ENCODE measurements at regions not wholly inside any gene's neighbourhood (a gene's known extent, or its start where the extent isn't known, plus 50 kb on each side); places are given as distances from the start of the nearest gene placed in this dataset.

DNA sequence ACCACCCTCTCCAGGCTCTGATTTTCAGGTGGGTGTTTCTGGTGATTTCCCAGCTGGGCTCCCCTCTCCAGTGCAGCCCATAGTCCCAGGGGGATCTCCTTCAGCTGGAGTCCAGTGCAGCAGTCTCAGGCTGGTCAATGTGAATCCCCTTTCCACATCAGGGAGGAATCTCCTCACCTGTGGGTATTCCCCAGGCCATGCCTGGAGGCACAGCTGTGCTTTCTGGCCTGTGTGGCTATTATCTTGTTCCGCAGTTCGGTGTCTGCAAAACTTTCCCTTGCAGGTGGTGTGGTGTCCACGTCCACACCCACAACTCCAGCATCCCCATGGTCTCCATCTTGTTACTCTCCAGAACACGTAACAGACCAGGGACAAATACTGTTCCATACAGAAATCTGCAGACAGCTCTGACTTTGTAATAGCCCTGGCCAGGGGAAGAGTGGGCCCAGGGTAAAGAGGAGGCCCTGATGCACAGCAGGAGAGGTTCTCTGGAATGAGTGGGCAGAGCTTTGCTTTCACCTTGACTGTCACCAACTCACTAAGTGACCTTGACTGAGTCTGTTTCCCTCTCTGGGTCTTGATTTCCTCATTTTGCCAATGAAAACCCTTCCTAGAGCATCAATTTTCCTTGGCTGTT is 183.2 kb downstream of the CSNK2A3 start:
- TF ChIP-seq EP300 (IDR thresholded peaks at IDR 0.05; ENCODE audit: borderline replicate concordance in 1 of 2, control insufficient read depth in 1 of 2, low read depth in 2 of 2, low read length in 2 of 2), result no peak
- no peak for TF ChIP-seq EZH2 (IDR thresholded peaks at IDR 0.05; ENCODE audit: borderline replicate concordance, control insufficient read depth, low read depth, low read length)
- no peak for TF ChIP-seq KDM1A (IDR thresholded peaks at IDR 0.05; ENCODE audit: borderline replicate concordance)
